HG03558 (cell line): ENCODE measurements at regions not wholly inside any gene's neighbourhood (a gene's known extent, or its start where the extent isn't known, plus 50 kb on each side); places are given as distances from the start of the nearest gene placed in this dataset.
"Not testable (repeated sequence)": the region's sequence is repeated elsewhere in the genome, so short reads cannot be mapped to it uniquely, and the experiment has no call there.

Experiments used
- ATAC-seq: cut with Tn5 transposase; IDR thresholded peaks from one replicate; pipeline ENCODE4 v1.9.1; 2021; ENCODE audit warnings: moderate number of reproducible peaks; ENCODE audit not compliant: unreplicated experiment; ENCODE audit errors: extremely low read depth

GRCh38 chr9:38259519-38260218, 132.8 kb upstream of the ALDH1B1 start:
- ATAC-seq: no peak

DNA sequence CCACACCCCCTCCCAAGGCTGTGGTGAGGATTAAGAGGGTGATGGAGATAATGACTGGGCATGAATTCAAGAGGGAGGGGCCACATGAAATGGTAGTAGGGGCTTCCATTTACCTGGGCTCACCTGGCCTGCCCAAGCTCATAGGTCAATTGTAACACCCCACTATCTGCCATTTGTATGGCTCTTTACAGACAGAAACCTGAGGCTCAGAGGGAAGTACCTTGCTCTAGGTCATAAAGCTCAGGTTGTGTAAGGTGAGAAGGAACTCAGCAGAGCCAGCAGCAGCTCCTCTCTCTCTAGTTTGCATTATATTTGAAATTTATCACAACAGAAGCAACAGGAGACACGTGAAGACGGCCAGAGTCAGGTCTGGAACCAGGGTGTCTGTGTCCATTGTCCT, 133.4 kb upstream of the ALDH1B1 start:
- no peak for ATAC-seq

DNA sequence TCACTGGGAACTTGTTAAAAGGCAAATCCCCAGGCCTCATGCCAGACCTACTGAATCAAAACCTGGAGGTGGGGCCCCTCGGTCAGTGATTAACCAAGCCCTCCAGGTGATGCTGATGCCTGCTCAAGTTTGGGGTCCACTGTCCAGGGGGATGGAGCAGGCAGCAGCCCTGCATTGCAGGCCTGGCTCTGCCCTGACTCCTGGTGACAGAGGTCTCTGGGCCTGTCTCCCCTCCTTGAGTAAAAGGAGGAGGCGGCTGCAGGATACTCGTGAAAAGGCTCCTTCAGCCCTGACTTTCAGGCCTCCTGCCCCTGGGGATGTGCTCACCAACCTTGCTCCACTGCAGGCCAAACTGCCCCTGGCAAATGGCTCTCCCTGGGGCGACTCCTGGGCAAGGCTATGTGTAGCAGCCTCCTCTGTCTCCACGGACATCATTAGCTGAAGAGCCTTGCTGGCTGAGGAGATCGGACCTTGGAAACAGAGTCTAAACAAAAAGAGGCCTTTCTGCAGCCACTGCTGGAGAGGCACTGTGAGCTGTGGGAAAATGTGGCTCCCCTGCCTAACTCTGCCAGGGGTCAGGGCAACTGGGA, 134.8 kb upstream of the ALDH1B1 start:
- no peak for ATAC-seq

- ATAC-seq: no peak
Measured at GRCh38 chr9:38256461-38256860, 136.0 kb upstream of the ALDH1B1 start.

GRCh38 chr9:38255599-38255998, 136.9 kb upstream of the ALDH1B1 start:
- ATAC-seq: no peak

GRCh38 chr9:38254756-38255155, 137.7 kb upstream of the ALDH1B1 start:
- ATAC-seq: no peak

DNA sequence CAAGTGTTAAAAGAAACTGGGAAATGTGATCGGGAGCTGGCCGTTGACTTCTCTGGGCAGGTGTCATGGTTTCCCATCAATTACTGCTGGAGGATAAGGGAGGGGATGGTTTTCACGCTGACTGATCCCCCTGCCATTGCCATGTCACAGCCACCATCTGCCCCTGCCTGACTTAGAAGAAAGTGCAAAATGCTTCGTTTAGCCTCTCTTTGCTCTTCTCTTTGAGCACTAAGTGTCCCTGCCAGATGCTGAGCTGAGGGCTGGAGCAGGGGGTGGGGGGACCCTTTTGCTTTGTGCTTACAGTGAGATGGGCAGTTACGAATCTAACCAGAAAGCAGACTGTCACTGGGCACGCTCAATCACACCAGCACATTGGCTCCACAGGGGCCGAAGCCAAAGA, 138.4 kb upstream of the ALDH1B1 start:
- no peak for ATAC-seq

- no peak for ATAC-seq
Measured at GRCh38 chr9:38253200-38253599, 139.3 kb upstream of the ALDH1B1 start.

DNA sequence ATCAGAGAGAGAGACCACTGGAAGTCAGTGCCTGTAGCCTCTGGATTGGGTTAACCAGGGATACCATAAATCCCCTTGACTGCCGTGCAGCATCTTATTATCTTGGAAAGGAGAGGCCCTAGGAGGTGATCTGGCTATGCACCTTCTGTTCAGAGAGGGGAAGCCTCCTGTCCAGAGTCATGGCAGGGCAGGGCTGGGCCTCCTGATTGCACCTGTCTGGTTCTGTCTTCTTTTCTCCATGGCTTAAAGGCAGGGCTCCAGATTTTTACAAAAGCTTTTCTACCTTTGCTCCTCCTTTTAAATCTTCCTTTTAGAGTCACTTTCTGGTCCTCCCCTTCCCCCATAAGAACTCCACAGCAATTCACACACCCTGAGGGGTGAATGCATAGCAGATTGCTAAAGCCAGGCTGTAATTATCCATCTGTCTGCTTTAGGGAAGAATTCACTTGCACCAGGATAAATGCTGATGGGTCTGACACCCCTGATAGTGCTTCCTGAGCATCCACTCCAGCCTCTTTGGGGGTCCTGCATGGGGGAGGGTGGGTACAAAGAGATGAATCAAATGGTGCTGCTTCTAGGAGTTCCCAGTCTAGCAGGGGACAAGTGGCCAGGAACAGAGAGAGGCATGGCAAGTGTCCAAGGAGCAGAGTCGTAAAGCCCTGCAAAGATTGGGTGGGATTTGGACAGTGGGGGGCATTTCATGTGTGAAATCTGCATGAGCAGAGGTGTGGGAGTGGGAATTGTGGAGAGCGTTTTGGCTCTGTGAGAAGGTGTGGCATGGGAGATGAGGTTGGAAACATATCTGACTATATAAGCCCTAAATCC, 141.3 kb upstream of the ALDH1B1 start:
- ATAC-seq: no peak

DNA sequence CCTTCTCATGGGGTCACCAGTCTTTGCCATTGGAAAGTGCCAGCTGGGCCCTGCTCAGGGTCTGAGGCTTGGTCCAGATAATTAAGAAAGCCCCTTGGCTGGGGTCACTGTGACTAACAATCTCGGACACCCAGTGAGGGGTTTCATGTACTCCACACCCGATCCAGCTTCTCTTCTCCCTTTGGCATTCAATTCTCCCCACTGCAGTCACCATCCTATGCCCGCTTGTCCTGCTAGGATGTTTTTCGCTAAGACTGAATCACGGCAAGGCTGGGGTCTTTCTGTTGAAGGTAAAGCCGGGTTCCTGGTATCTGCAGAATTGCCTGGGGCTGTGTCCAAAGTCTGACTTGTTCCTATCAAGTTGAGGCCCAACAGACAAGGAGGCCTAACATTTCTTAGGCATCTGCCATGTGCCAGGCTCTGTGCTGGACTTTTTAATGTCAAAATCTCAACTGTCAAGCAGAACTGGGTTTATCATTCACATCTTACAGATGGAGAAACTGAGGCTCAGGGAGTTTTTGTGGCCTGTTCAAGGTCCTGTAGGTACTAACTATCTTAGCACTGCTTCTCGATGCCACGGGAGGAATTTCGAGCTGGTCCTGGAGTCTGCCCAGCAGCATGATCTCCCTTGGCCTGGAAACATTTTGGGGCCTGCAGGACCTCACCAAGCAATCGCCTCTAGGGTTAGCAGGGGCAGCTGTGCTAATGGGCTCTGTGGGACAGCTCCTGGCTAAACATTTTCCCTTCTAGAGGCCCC, 142.0 kb upstream of the ALDH1B1 start:
- no peak for ATAC-seq

GRCh38 chr9:38249587-38250210, 142.8 kb upstream of the ALDH1B1 start:
- no peak for ATAC-seq

DNA sequence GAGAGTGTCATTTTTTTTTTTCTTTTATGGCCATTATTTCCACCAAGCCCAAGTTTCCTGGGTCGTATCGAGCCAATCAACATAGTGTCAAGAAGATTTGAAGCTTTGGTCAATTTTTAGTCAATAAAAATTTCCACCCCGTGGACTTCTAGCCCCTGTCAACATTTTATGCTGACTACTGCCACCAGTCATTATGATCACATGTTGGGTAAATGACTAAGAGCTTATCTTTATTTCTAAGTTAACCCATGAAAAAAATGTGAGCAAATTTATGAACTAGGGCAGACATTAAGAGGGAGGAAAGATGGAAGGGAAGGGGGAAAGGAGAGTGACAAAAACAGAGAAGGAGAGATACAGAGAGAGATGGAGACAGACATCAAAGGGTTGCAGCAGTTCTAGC, 143.5 kb upstream of the ALDH1B1 start:
- ATAC-seq: no peak

- ATAC-seq: no peak
Measured at GRCh38 chr9:38246833-38247232, 145.7 kb upstream of the ALDH1B1 start.

- ATAC-seq: no peak
Measured at GRCh38 chr9:38244971-38245370, 147.5 kb upstream of the ALDH1B1 start.

DNA sequence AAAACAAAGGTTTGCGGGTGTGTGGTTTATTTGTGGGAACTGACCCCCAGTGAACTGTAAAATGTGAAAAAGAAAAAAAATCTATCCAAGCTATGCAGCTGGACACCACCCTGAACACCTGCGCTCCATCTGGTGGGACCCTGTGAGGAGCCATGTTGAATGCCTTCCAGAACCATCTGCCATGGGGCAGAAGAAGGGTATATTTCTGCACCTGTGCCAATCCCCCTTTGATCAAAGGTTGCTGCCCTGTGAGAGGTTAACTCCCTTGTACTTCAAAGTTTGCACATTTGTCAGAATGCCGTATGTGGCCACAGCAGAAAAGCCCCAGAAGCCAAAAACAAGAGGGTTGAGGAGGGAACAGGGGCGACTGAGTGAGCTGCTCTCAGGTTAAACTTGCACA, 148.5 kb upstream of the ALDH1B1 start:
- ATAC-seq: no peak

- ATAC-seq: not testable (repeated sequence)
Measured at GRCh38 chr9:38242151-38242550, 150.4 kb upstream of the ALDH1B1 start.

- no peak for ATAC-seq
Measured at GRCh38 chr9:38240051-38240450, 152.5 kb upstream of the ALDH1B1 start.

GRCh38 chr9:38235244-38235643, 157.3 kb upstream of the ALDH1B1 start:
- no peak for ATAC-seq

DNA sequence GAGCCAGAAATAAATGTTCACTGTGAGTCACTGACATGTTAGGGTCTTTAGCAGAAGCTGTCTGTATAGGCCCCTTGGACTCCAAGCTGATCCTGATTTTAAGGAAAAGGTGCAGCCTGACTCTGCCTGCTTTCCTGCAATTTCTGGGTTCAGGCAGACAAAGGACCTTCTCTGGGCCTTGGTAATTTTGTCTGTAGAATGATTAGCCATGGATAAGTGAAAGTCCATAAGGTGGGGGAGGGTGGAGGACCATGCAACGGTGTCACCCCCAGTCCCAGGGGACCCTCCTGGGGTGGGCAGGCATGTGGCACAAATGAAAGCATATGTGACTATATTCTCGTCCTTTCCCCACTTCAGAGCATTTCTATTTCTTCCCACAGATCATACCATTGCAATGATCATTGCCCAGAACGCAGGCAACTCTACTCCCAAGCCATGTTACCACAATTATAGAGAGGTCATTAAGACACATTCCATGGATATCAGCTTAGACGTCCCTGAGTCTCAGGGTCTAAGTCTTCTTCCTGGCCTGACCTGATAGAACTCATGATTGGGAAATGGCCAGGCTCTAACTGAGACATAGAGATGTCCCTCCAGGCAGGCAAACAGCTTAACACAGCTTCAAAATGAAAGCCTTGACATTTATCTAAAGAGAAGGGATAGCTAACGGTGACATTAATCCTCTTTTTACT, 157.9 kb upstream of the ALDH1B1 start:
- ATAC-seq: no peak
